Sigmoid colon (tissue), 6 donors: ENCODE measurements at regions not wholly inside any gene's neighbourhood (a gene's known extent, or its start where the extent isn't known, plus 50 kb on each side); places are given as distances from the start of the nearest gene placed in this dataset.

Experiments
- DNase-seq: peaks from one replicate; pipeline ENCODE4 v3.0.0-alpha.2; 2019
- H3K27ac ChIP-seq, 4 donors: fragments of 200-600 bp; sonication (generic); one replicate each; pipeline ENCODE4 v1.5.1; 2016 to 2019; ENCODE audit warnings: mild to moderate bottlenecking in 1 of 4
- H3K27me3 ChIP-seq, 3 donors: fragments of 200-600 bp; sonication (generic); one replicate each; pipeline ENCODE4 v1.5.1; 2019; ENCODE audit warnings: mild to moderate bottlenecking in 1 of 3
- H3K36me3 ChIP-seq, 4 donors: fragments of 200-600 bp; sonication (generic); one replicate each; pipeline ENCODE4 v1.5.1; 2016 to 2019
- H3K4me1 ChIP-seq, 4 donors: fragments of 200-600 bp; sonication (generic); one replicate each; pipeline ENCODE4 v1.5.1; 2017 to 2019
- H3K4me3 ChIP-seq, 4 donors: fragments of 200-600 bp; sonication (generic); one replicate each; pipeline ENCODE4 v1.5.1; 2017 to 2019; ENCODE audit warnings: mild to moderate bottlenecking in 2 of 4, moderate library complexity in 1 of 4
- H3K9me3 ChIP-seq, 4 donors: fragments of 200-600 bp in 3 of 4; sonication (generic) in 3 of 4; one replicate each; pipeline versions ENCODE4 v1.5.1 to v1.6.1; 2013 to 2019
- CTCF ChIP-seq, 4 experiments: fragments of 450-650 bp in 3 of 4; fragments of 200-600 bp in 1 of 4; IDR thresholded peaks; one replicate each; pipeline ENCODE4 v1.5.1; 2016 to 2019; ENCODE audit warnings: antibody characterized with exemption in 4 of 4, mild to moderate bottlenecking in 3 of 4, moderate library complexity in 2 of 4
- EP300 ChIP-seq, 4 donors: sonication (generic); formaldehyde crosslinking; IDR thresholded peaks; one replicate each; pipeline ENCODE4 v1.6.1; 2017; ENCODE audit warnings: antibody characterized with exemption in 4 of 4
- POLR2A ChIP-seq, 2 donors: fragments of 450-650 bp; IDR thresholded peaks; one replicate each; pipeline ENCODE4 v1.6.1; 2016; ENCODE audit warnings: antibody characterized with exemption in 2 of 2, mild to moderate bottlenecking in 2 of 2, moderate library complexity in 2 of 2
- POLR2AphosphoS5 ChIP-seq, 4 donors: sonication (generic); formaldehyde crosslinking; IDR thresholded peaks; one replicate each; pipeline ENCODE4 v1.6.1; 2017; ENCODE audit warnings: antibody characterized with exemption in 4 of 4
- WGBS, 2 donors: extraction: QIAGEN DNeasy Blood & Tissue Kit; methylation state at CpG; one replicate each; pipeline ENCODE4 v1.1.7; 2013; 5-methylcytosine and 5-hydroxymethylcytosine counted together
- intact Hi-C: fragments of 100-400 bp; cut with DNase I; formaldehyde crosslinking; loops from one replicate; pipeline ENCODE4 v1.15.1; 2023
- donor health status: healthy with polysubstance abuse.
- donor health status: healthy.

GRCh38 chr5:18968966-18969365 lies 1019.0 kb downstream of the CDH18 start:
- Histone ChIP-seq H3K27ac (no peak overlapping the region), H3K4me3 (no peak overlapping the region), H3K27me3 (no peaks in the 10 kb centered on the region), H3K9me3 (no peaks in the 10 kb centered on the region), H3K4me1 (no peaks in the 10 kb centered on the region), H3K36me3 (no peaks in the 10 kb centered on the region)
- intact Hi-C loops: no loop called here
- WGBS, 2 donors: 69 to 77% methylated on average over 6 of the region's 6 CpGs
- DNase-seq: no peak
- no peak for TF ChIP-seq POLR2AphosphoS5 (IDR thresholded peaks at IDR 0.05)
- TF ChIP-seq POLR2A (IDR thresholded peaks at IDR 0.05): no peak
- no peak for TF ChIP-seq EP300 (IDR thresholded peaks at IDR 0.05)
- no peak for TF ChIP-seq CTCF (IDR thresholded peaks at IDR 0.05)

GRCh38 chr5:18970000-18970399 lies 1018.0 kb downstream of the CDH18 start:
- no peak for TF ChIP-seq POLR2A (IDR thresholded peaks at IDR 0.05)
- TF ChIP-seq EP300 (IDR thresholded peaks at IDR 0.05): no peak
- TF ChIP-seq POLR2AphosphoS5 (IDR thresholded peaks at IDR 0.05): no peak
- no peak for TF ChIP-seq CTCF (IDR thresholded peaks at IDR 0.05)
- no peaks in the 10 kb centered on the region for H3K36me3 ChIP-seq
- no peaks in the 10 kb centered on the region for H3K27me3 ChIP-seq
- H3K4me1 ChIP-seq: no peaks in the 10 kb centered on the region
- intact Hi-C loops: no loop called here
- no peak for DNase-seq
- no peaks in the 10 kb centered on the region for H3K9me3 ChIP-seq
- no peak overlapping the region for H3K27ac ChIP-seq
- no peak overlapping the region for H3K4me3 ChIP-seq
- 81 to 82% methylated on average over 5 of the region's 5 CpGs for WGBS, 2 donors

GRCh38 chr5:18972177-18972576 lies 1015.8 kb downstream of the CDH18 start:
- TF ChIP-seq CTCF (IDR thresholded peaks at IDR 0.05): no peak
- no peak for TF ChIP-seq EP300 (IDR thresholded peaks at IDR 0.05)
- no peak for TF ChIP-seq POLR2AphosphoS5 (IDR thresholded peaks at IDR 0.05)
- no peak for TF ChIP-seq POLR2A (IDR thresholded peaks at IDR 0.05)
- Histone ChIP-seq H3K9me3 (no peaks in the 10 kb centered on the region), H3K27me3 (no peaks in the 10 kb centered on the region), H3K36me3 (no peaks in the 10 kb centered on the region), H3K4me3 (no peak overlapping the region), H3K4me1 (no peaks in the 10 kb centered on the region), H3K27ac (no peak overlapping the region)
- intact Hi-C loops: no loop called here
- no peak for DNase-seq
- 58 to 68% methylated on average over 3 of the region's 3 CpGs for WGBS, 2 donors

- H3K4me3 ChIP-seq: no peak overlapping the region
- WGBS, 2 donors: 63 to 65% methylated on average over 5 of the region's 5 CpGs
- H3K9me3 ChIP-seq: no peaks in the 10 kb centered on the region
- H3K36me3 ChIP-seq: no peaks in the 10 kb centered on the region
- H3K27me3 ChIP-seq: no peaks in the 10 kb centered on the region
- H3K27ac ChIP-seq: no peak overlapping the region
- no peak for TF ChIP-seq POLR2A (IDR thresholded peaks at IDR 0.05)
- no peak for TF ChIP-seq EP300 (IDR thresholded peaks at IDR 0.05)
- no peak for TF ChIP-seq POLR2AphosphoS5 (IDR thresholded peaks at IDR 0.05)
- no peak for TF ChIP-seq CTCF (IDR thresholded peaks at IDR 0.05)
- intact Hi-C loops: no loop called here
- H3K4me1 ChIP-seq: no peaks in the 10 kb centered on the region
- no peak for DNase-seq
Measured at GRCh38 chr5:18975624-18976023, 1012.4 kb downstream of the CDH18 start.

- WGBS, 2 donors: 90 to 96% methylated on average over 1 of the region's 1 CpG
- H3K9me3 ChIP-seq: no peaks in the 10 kb centered on the region
- intact Hi-C loops: no loop called here
- no peaks in the 10 kb centered on the region for H3K36me3 ChIP-seq
- H3K27ac ChIP-seq: no peak overlapping the region
- H3K4me1 ChIP-seq: no peaks in the 10 kb centered on the region
- DNase-seq: no peak
- no peak overlapping the region for H3K4me3 ChIP-seq
- H3K27me3 ChIP-seq: no peaks in the 10 kb centered on the region
- TF ChIP-seq EP300 (IDR thresholded peaks at IDR 0.05) (no peak), POLR2AphosphoS5 (IDR thresholded peaks at IDR 0.05) (no peak), CTCF (IDR thresholded peaks at IDR 0.05) (no peak), POLR2A (IDR thresholded peaks at IDR 0.05) (no peak)
Measured at GRCh38 chr5:18977880-18978279, 1010.1 kb downstream of the CDH18 start.
